GM12872 (cell line): ENCODE measurements at regions not wholly inside any gene's neighbourhood (a gene's known extent, or its start where the extent isn't known, plus 50 kb on each side); places are given as distances from the start of the nearest gene placed in this dataset.

Experiments used
- CTCF ChIP-seq: IDR thresholded peaks from 3 replicates; pipeline ENCODE4 v1.5.1; 2011; ENCODE audit warnings: low read depth, mild to moderate bottlenecking, low read length, moderate library complexity; ENCODE audit not compliant: insufficient read depth

DNA sequence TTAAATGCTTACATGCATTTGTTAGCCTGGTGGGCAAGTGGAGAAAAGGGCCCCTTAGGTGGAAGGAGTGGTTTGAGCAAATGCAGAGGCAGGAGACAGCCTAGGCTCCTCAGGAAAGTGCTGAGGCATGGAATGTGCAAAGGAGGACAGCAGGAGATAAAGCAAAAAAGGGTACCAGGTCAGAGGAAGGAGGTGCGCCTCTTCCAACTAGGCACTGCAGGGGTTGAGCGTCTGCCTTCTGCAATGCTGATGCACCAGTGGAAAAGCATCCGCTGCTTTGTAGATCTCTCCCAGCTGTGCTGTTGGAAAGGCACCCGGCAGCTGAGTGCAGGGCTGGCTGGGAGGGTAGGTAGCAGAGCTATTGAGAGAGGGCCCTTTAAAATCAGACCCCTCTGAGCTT lies 287.0 kb upstream of the XYLT1 start:
- no peak for TF ChIP-seq CTCF

DNA sequence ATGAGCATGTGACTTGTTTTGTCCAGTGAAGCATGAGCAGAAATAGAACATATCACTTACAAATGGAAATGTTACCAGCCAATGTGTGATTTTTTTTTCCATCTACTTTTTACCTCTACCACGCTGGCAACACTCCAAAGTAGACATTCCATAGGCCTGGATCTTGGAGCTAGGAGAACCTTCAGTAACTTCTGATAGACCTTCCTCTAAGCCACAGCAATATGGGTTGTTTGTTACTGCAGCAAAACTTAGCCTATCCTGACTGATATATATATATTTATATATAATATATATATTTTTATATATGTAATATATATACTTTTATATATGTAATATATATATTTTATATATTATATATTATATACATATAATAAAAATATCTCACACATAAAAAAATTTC lies 284.4 kb upstream of the XYLT1 start:
- no peak for TF ChIP-seq CTCF

- TF ChIP-seq CTCF: no peak
Observed at GRCh38 chr16:17753434-17753833, 282.7 kb upstream of the XYLT1 start.

- TF ChIP-seq CTCF: no peak
Observed at GRCh38 chr16:17749706-17750105, 278.9 kb upstream of the XYLT1 start.

DNA sequence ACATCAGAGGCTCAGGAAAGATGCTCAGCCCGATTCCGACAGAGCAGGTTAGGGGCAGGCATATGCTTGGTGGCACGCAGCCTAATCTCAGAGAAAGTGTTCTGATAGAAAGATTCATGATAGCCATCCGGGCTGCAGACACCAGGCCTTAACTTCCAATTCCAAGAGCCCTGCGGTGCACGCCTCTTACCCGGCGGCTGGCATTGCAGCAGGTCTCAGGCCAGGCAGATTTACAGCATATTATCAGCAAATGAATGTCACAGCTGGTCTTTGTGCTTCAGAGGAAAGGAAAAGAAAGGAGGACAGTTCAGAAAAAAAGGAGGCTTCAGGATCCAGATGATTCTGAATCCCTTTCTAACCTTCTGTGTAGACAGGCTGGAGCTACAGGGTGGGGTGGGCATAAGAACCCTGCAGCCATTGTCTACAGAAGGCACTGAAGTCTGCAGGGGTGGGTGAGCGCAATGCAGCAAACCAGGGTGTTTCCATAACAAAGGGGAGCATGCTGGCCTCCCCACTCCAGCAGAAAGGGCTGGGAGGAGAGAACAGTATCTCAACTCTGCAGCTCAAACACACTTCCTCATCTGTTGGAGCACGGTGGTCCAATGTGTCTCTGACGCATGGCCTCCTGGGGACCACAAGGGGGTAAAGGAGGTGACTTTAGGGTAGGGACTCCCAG lies 277.4 kb upstream of the XYLT1 start:
- no peak for TF ChIP-seq CTCF

DNA sequence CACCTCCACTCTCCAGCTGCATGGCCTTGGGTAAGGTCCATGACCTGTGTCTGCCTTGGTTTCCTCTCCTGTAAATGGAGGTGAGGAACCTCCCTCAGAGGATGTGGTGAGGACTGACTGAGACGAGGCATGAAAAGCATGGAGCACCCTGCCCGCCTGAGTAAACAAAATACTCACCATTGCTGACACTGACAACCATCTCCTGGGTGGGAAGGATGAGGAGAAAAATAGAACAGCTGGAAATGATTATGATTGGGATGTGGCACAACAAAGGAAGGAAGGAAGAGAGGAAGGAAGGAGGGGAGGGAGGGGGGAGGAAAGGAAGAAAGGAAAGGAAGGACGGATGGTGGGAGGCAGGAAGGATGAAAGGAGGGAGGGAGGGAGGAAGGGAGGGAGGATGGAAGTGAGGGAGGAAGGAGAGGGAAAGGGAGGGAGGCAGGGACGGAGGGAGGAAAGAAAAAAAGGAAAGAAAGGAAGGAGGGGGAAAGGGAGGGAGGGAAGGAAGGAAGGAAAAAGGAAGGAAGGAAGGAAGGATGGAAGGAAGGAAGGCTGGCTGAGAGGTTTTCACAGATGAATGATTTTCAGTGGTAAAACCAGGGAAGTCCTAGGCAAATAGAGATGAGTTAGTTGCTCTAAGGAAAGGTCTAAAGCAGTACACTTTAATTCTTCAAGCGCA lies 276.5 kb upstream of the XYLT1 start:
- no peak for TF ChIP-seq CTCF

DNA sequence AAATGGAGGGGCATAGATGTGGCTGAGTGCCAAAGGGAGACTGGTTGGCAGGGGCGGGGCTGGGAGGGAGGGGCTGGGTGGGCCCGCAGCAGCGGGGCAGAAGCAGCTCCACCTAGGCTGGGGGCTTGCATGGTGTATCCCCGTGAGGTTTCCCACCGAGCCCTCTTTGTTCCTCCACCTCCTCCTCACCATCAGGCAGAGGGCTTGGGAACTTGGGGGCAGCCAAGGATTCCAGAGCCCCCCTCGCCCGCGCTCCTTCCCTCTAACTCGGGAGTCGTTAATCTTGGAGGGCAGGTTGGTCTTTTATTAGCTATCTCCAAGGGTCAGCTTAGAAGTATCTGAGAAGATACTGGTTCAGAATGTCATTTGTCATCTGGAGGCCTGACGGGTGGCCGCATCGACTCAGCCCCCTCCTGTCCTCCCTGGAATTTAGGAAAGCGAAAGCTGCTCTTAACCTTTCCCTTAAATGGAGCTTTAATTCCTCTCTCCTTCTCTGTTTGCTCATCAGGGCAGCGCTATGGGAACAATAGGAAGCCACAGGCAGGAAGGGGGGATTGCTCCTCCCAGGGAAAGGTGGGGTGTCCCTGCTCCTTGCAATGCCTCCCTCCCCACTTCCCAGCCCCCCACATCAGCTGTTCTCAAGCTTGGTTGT lies 274.3 kb upstream of the XYLT1 start:
- TF ChIP-seq CTCF: no peak
